NCI-H2029 treated with DMSO at 0.1 percent for 48 hours (cell line): ENCODE measurements at regions not wholly inside any gene's neighbourhood (a gene's known extent, or its start where the extent isn't known, plus 50 kb on each side); places are given as distances from the start of the nearest gene placed in this dataset.
"Not testable (repeated sequence)": the region's sequence is repeated elsewhere in the genome, so short reads cannot be mapped to it uniquely, and the experiment has no call there.

Experiments used
- DNase-seq: peaks from one replicate; lab custom pipeline; 2025; lab: John Stamatoyannopoulos, UW

- DNase-seq, result no peak
Observed at GRCh38 chr13:97520061-97520460, 86.1 kb downstream of the RAP2A start.

DNA sequence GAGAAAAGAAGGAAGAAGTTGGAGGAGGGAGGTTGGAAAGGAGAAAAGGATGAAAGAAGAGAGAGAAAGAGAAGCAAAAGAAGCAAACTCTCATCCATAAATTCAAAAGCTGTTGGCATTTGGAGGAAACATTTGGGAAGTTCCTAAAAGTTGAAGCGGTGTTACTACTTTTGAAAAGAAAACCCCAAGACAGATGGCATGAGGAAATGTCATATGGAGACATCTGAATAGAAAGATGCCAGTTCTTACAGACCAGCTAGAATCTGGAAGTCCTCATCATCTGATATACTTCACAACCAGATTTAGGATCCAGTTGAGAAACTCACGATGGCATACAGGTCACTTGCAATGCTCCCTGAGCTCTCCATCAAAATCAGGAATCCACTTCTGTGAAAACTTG is 86.9 kb downstream of the RAP2A start:
- DNase-seq, result no peak

GRCh38 chr13:97521726-97522125 is 87.8 kb downstream of the RAP2A start:
- DNase-seq, result no peak

DNA sequence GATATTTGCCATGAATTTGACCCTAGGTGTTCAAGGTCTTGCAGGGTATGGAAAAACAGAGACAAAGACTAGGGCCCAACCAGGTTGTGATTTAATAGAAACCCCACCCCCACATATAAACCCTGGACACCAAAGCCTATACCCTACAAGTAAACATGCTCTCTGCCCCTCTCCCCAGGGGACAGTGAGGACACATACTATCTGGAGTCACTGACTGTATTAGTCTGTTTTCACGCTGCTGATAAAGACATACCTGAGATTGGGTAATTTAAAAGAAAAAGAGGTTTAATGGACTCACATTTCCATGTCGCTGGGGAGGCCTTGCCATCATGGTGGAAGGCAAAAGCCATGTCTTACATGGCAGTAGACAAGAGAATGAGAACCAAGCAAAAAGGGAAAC is 88.3 kb downstream of the RAP2A start:
- no peak for DNase-seq

DNA sequence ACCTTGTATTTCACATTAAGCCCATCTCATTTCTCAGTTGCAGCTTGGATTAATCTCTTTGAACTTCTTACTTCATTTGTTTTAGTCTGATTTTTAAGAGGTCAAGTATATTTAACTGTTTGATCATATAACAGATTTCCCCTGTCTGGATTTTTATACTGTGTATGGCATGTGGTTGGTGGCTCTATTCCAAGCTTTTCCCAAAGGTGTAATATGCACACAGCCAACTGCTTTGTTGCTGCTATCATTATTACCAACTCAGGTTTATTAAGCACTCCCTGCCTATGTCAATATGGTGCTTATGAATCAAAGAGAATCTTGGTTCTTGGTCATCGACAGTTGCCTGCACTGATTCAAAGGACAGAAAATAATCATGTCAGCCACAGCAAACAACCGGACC is 92.6 kb downstream of the RAP2A start:
- DNase-seq, result no peak

DNA sequence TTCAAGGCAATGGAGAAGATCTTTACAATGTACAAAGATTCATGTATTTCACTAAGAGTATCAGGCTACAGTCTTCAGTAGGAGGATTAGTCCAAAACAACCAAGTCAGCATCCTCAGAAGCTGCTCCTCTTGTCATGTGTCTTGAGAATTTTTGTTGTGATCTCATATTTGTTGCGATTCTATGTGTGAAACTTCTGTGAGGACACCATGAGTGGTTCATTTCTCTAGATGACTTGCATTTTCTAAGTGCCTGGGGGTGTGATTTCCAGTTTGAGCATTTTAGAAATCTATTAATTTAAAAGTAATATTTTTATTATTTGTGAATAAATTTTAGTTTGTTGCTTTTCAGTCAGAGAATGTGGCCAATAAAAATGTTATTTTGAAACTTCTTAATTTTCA is 94.5 kb downstream of the RAP2A start:
- no peak for DNase-seq

DNA sequence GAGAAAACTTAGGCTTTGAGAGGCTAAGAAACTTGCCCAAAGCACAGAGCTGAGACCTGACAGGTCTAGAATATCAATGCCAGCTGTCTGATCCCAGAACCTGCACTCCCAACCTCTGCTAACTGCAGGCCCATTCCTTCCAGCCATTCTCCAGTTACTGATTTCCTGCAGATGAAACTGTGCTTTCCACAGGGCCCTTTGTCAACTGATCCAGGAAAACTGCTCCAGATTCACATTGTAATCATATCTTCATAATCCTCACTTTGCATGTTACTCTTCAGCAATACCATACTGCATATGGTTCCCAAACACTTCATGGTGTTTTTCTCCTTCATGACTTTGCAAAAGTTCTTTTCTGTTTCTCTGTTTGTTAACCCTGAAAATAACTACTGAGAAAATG is 100.6 kb downstream of the RAP2A start:
- DNase-seq, result no peak

GRCh38 chr13:97535614-97536013 is 101.6 kb downstream of the RAP2A start:
- DNase-seq, result no peak

DNA sequence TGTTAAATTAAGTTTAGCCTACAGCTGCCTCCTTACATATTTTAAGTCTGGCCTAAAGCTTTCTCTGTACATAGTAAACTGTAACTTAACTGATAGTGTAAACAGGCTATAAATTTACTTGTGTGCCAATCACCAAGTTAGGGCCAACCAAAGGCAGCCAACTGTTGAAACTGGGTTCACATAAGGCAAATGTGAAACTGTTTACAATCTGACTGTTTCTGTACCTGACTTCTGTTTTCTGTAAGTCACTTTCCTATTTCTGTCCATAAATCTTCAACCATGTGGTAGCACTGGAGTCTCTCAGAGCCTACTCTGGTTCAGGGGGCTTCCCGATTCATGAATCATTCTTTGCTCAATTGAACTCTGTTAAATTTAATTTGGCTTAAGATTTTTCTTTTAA is 103.1 kb downstream of the RAP2A start:
- DNase-seq, result no peak

DNA sequence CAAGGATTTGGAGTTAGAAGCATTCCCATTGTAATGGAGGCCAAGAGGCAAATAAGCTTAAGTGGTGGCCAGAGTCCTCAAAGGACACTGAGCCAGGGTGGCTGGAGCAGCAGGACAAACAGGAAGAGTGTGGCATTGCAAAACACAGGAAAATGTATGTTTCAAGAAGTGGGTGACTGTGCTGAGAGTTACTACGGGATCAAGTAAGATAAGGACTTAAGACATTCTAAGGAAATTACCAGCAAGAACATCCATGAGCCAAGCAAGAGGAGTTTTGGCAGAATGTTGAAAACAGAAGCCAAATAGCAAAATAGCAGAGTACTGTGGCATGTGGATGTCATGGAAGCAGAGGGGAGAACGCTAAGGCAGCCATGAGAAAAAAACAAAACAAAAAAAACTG is 104.2 kb downstream of the RAP2A start:
- no peak for DNase-seq

DNA sequence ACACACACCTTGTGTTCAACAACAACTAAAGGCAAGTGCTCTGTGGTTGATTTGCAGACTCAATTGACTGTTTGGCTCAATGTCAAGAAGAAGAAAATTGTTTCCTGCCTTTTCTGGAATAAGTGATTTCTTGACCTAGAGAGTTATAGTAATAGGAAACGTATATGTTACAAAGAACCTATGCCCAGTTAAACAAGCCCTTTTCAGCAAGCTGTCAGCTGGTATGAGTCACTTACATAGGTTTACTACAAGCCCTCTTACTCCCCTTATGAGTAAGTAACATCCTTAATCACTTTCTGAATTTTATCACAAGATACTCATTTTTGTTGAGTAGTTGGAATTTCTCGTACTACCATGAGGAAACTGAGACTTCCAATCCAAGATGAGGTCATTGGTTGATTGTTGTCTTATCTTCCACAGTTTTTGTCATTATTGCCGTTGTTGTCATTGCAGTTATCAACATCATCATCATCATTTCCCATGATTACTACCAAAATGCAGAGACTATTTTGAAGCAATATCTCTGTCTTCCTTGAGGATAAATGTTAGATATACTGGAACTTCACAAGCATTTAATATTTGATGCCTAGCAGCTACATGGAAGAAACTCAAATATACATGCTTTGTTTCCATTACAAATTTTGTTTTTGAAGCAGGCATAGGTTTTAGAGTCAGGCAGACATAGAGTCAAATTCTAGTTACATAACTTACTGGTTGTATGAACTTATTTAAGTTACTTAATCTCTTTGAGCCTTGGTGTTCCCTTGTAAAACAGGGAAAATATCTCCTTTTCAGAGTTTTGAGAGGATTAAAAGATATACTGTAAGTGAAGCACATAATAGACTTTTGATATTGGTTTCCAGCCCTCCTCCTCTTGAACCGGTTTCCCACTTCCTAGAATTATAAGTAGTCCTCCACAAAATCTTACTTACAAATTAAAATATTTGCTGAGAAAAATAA is 106.0 kb downstream of the RAP2A start:
- no peak for DNase-seq

DNA sequence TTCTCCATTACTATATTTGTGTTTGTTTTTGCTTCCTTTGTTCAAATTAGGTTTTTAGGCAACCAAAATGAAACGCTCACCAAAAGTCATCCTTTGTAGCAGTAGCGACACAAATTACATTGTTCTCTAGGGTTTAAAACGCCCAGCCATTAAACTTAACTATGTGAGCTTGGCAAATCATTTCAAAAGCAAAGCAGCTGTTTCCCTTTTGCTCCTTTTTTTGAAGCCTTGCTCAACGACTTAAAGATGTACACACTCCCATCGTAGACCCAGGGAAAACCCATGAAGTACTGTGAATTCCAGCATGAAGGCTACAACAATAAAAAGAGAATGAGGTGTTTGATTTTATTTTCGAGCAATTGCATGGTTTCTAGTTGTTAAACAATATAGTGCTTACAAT is 106.7 kb downstream of the RAP2A start:
- no peak for DNase-seq

DNA sequence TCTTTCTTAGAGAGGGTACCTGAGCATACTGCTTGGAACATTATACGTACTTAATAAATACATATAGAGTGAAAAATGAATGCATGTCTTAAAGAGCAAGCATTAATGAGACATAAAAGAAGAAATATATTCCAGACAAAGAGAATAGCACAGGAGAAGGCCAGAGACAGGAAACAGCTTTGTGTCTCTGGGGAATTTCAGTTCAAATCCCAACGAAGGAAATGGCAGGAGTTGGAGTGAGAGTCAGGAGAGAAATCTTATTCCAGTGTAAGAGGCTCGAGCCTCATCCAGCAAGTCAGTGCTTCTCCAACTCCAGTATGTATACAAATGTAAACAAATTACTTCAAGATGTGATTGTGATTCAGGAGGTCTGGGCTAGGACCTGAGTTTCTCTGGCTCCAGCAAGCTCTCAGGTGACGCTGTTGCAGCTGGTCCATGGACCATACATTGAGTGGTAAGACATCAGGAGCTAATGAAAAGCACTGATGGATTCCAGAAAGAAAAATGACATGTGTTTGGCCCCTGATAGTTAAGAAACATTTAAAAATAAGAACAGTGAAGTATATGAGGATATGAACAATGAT is 108.2 kb downstream of the RAP2A start:
- no peak for DNase-seq

DNA sequence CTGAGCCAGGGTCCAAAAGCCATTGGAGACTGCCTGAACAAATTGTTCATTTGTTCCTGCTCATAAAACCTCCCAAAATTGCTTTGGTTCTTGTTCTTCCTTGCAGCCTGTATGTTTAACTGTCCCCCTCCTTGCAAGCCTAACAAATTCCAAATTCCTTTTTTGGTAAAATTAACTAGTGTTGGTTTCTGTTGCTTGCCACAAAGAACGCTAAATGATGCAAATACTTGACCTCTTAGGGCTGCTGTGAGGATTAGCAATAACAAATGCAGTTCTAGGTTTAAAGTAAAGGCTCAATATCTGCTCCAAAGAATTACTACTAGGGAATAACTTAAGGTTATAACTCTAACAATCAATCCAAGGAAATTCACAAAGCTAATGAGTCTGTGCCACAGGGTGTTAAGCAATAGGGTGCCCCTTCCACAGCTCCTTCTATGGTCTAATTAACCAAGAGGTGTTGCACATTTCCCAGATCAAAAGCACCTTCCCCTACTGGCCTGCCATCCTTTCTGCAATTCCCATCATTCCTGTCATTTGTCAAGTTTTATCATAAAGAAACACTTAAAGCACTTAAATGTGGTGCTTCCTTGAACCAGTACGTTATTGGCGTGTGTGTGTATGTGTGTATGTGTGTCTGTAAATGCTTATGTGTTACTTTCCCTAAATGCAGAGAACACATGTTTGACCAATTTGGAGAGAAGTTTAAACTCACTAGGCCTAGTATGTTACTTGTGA is 110.2 kb downstream of the RAP2A start:
- no peak for DNase-seq

- not testable (repeated sequence) for DNase-seq
Observed at GRCh38 chr13:97544971-97545499, 111.1 kb downstream of the RAP2A start.

GRCh38 chr13:97548138-97548537 is 114.2 kb downstream of the RAP2A start:
- no peak for DNase-seq

DNA sequence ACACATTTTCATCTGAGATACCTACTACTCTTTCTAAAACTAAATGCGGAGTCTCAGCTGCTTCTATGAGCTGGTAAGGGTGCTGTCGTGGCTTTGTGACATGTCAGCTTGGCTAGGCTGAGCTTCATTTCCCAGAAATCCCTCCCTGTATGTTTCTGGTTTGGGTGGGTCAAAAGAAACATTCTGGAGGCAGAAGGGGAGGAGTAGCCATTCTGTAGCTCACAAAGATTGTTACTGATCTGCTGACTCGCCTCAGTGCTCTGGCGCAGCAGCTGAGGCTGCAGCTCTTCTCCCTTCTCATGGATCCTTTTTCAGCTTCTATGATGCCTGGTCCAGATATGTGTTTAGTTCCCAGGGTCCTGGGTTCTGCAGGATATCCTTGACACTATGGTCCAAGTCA is 114.7 kb downstream of the RAP2A start:
- DNase-seq, result no peak

DNA sequence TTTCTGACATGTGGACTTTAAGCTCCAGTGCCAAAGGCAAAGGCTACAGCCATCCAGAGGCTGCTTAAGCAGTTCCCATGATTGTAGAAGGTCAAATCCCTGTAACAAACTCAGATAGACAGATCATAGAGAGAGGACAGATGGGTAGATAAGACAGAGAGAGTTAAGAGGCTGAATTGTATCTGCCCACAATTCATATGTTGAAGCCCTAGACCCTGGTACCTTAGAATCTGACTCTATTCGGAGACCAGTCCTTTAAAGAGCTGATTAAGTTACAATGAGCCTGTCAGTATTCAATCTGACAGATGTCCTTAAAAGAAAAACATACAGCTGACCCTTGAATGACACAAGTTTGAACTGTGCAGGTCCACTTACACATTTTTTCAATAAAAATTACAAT is 115.2 kb downstream of the RAP2A start:
- no peak for DNase-seq

DNA sequence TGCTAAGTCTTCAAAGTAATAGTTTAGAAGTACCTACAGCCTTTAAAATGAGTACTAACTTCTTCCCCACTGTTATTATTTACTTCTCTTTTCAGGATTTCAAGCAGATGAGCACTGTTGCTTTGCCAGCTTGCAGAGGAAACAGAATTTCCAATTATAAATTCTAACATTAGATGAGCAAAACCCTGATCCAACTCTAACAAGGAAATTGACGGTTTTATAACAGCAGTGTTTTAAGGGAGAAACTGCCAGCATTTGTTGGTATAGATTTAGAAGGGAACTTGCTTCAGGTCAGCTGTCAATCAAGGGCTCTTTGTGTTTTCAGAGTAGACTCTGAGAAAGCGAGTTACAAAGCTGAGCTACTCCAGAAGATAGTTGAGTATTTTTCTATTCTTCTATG is 120.5 kb downstream of the RAP2A start:
- no peak for DNase-seq

DNA sequence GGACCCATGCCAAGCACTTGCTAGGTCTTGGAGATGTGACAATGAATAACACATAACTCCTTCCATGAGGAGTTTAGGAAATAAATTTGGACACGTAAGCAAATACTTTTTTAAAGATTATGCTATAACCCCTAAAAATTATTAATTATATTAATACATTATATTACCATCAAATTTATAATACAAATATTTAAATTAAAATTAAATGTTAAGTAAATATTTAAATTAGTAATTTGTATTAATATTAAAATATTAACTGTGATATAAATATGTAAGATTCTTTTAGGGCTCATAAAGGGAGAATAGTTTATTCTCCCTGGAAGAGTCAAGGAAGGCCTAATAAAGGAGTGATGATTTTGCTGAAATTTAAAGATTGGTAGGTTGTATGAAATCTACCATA is 121.1 kb downstream of the RAP2A start:
- DNase-seq, result no peak

DNA sequence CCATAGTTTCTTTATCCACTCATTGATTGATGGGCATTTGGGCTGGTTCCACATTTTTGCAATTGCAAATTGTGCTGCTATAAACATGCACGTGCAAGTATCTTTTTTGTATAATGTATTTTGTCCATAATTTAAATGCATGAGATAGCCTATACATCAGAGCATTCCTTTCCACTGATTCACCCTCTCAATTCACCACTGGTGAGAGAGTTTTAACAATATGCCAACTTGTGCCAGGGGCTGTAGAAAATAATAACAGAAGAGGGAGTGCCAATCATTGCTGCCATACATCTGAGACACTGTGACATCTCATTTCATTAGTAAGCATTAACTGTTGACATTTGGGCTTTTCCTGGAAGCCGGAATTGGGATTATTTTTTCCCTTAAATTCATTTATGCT is 125.1 kb downstream of the RAP2A start:
- no peak for DNase-seq

GRCh38 chr13:97559981-97560380 is 126.0 kb downstream of the RAP2A start:
- no peak for DNase-seq

DNA sequence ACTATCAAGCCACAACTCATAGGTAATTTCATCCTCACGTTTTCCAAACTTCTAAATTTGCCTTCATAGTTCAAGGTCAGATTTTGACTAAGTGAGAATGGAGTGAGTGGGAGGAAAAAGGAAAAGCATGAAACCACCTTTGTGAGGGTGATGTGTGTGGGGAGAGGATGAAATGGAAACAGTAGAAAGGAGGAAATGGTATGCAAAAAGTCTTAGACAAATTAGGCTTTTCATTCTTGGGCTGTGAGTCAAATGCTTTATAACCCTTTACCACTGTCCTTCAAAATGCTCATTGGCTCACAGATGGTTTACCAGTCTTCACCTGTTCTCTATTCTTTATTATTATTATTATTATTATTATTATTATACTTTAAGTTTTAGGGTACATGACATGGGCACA is 127.2 kb downstream of the RAP2A start:
- no peak for DNase-seq
